ENCODE measurements at regions not wholly inside any gene's neighbourhood (a gene's known extent, or its start where the extent isn't known, plus 50 kb on each side); places are given as distances from the start of the nearest gene placed in this dataset.

GRCh38 chr11:121367001-121367843 lies 74.7 kb downstream of the SC5D start:
- TF ChIP-seq POLR2A (IDR thresholded peaks at IDR 0.05; ENCODE audit: low read depth, low read length) = no peak
- no peak for TF ChIP-seq POLR2AphosphoS5 (IDR thresholded peaks at IDR 0.05; ENCODE audit: insufficient read depth, low read depth, low read length)
- TF ChIP-seq JUN (IDR thresholded peaks at IDR 0.05; ENCODE audit: borderline replicate concordance, insufficient read depth, insufficient read length, low read depth) = no peak
- TF ChIP-seq CTCF (IDR thresholded peaks at IDR 0.05; ENCODE audit: extremely low read depth in 1 of 2, insufficient read depth in 1 of 2, low read depth in 1 of 2, low read length in 2 of 2) = no peak
